ENCODE measurements at regions not wholly inside any gene's neighbourhood (a gene's known extent, or its start where the extent isn't known, plus 50 kb on each side); places are given as distances from the start of the nearest gene placed in this dataset.
"Not testable (repeated sequence)": the region's sequence is repeated elsewhere in the genome, so short reads cannot be mapped to it uniquely, and the experiment has no call there.

DNA sequence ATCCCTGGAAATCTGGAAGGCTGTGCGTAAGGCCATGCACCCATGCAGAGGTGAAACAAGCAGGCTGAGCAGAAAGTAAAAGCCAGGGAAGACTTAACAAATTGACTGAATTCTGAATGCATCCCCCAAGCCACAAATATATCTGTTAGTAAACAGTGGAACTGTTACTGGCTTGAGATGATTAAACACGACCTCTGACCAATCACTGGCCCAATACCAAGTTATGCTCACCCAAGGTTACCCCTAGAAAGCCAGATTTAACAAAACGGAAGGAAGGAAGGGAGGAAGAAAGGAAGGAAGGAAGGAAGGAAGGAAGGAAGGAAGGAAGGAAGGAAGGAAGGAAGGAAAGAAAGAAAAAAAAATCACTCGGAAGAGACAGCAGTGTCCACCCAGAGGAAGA is 215.8 kb upstream of the CCNG1 start:
- no peak for ATAC-seq
- no peaks in the 10 kb centered on the region for H3K36me3 Mint-ChIP-seq (ENCODE audit: insufficient read depth)

DNA sequence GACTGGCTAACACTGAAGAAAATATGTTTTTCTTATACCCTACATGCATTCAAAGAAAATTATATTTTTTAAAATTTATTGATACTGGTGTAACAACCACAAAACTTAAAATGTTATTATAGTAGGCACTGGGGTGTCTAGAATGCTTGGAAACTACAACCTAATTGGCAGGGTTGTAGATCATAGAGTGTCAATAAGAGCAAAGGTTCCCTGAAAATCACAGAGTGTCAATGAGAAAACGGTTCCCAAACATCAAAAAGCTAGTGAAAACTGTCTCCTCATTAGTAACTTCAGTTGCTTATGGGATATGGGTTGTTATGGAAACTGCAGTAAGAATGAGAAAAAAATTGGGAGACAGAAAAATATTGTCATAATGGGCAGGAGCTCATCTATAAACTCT is 214.4 kb upstream of the CCNG1 start:
- no peaks in the 10 kb centered on the region for H3K4me1 Mint-ChIP-seq (ENCODE audit: low read depth)
- H3K36me3 Mint-ChIP-seq (ENCODE audit: insufficient read depth): no peaks in the 10 kb centered on the region
- no peak overlapping the region for H3K4me3 Mint-ChIP-seq
- no peak for ATAC-seq
- DNase-seq: no peak
- no peaks in the 10 kb centered on the region for H3K27me3 Mint-ChIP-seq (ENCODE audit: low read depth)
- H3K9me3 Mint-ChIP-seq: peaks cover 6% of the 10 kb centered on the region

More for the DNA sequence above, 215.8 kb upstream of the CCNG1 start:
- H3K4me1 Mint-ChIP-seq (ENCODE audit: low read depth): no peaks in the 10 kb centered on the region
- H3K27me3 Mint-ChIP-seq (ENCODE audit: low read depth): no peaks in the 10 kb centered on the region
- DNase-seq: no peak
- no peak overlapping the region for H3K4me3 Mint-ChIP-seq
- peaks cover 6% of the 10 kb centered on the region for H3K9me3 Mint-ChIP-seq

DNA sequence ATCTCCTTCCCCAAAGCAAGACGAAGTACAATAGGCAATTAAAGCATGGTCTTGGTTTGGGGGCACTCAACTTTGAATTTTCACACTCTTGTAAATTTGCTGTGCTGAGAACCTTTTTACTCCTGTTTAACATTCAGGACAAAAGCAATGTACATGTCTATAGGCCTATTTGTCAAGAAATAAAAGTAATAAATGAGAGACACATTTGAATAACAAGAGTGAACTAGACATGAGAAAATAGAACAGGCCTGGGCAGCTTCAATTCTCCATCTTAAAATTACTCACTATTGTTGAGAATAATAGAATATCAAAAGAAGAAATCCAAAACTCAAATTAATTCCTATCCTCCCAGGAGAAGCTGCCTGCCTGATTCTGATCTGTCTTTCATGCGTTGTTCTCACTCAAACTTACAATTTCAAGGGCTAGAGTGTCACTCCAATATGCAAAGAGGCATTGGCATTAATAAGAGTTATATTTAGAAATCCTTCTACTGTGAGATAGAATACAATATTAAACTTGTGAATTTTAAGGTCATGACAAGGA is 192.9 kb upstream of the CCNG1 start:
- DNase-seq (no peak), ATAC-seq (no peak)
- H3K27me3 Mint-ChIP-seq (ENCODE audit: low read depth): no peaks in the 10 kb centered on the region
- H3K36me3 Mint-ChIP-seq (ENCODE audit: insufficient read depth): no peaks in the 10 kb centered on the region
- H3K4me3 Mint-ChIP-seq: no peak overlapping the region
- no peaks in the 10 kb centered on the region for H3K4me1 Mint-ChIP-seq (ENCODE audit: low read depth)
- H3K9me3 Mint-ChIP-seq: no peaks in the 10 kb centered on the region

DNA sequence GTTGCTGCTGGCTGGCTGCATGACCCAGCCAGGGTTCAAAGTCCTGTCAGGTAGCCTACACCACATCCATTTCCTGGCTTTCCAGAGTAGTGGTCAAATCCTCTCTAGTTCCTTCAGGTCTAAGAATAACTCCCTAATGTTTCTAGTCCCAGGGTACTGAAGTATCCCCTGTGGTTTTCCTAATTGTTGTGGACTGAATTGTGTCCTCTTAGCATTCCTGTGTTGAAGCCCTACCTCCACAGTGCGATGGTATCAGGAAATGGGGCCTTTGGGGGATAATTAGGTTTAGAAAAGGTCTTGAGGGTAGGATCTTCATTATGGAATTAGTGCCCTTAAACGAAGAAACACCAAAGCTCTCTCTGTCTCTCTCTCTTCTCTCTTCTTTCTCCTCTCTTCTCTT is 191.8 kb upstream of the CCNG1 start:
- Mint-ChIP-seq H3K36me3 (ENCODE audit: insufficient read depth) (no peaks in the 10 kb centered on the region), H3K27me3 (ENCODE audit: low read depth) (no peaks in the 10 kb centered on the region), H3K4me3 (no peak overlapping the region), H3K4me1 (ENCODE audit: low read depth) (no peaks in the 10 kb centered on the region), H3K9me3 (no peaks in the 10 kb centered on the region)
- DNase-seq: no peak
- no peak for ATAC-seq

DNA sequence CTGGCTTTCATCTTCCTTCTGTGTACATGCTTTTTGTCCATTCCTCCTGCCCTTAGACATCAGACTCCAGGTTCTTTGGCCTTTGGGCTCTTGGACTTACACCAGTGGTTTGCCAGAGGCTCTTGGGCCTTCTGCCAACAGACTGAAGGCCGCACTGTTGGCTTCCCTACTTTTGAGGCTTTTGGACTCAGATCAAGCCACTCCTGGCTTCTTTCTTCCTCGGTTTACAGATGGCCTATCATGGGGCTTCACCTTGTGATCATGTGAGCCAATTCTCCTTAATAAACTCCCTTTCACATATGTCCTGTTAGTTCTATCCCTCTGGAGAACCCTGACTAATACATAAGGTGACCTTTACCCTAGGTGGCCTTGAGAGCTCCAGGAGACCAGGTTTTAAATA is 189.1 kb upstream of the CCNG1 start:
- Mint-ChIP-seq H3K4me1 (ENCODE audit: low read depth) (no peaks in the 10 kb centered on the region), H3K9me3 (no peaks in the 10 kb centered on the region), H3K27me3 (ENCODE audit: low read depth) (no peaks in the 10 kb centered on the region), H3K4me3 (no peak overlapping the region), H3K36me3 (ENCODE audit: insufficient read depth) (no peaks in the 10 kb centered on the region)
- no peak for DNase-seq
- no peak for ATAC-seq

DNA sequence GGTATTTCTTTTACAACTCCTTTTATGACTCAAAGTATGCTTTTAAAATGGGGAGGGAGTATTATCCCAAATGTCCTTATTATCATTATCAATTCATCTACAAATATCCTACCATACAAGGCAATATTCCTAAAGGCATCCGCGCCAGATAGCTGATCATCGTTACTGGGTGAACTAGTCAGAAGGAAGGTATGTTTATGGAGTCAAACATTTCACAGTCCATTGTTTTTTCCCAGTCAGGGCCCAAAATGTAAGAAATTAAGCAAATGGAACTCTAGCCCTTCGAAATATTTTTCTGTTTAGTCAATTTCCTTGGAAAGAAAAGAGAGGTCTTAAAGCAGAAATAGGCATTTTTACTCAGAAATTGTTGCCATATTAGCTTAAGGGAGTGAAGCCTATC is 188.5 kb upstream of the CCNG1 start:
- Mint-ChIP-seq H3K27me3 (ENCODE audit: low read depth) (no peaks in the 10 kb centered on the region), H3K9me3 (no peaks in the 10 kb centered on the region), H3K4me1 (ENCODE audit: low read depth) (no peaks in the 10 kb centered on the region), H3K36me3 (ENCODE audit: insufficient read depth) (no peaks in the 10 kb centered on the region), H3K4me3 (no peak overlapping the region)
- ATAC-seq: no peak
- no peak for DNase-seq

DNA sequence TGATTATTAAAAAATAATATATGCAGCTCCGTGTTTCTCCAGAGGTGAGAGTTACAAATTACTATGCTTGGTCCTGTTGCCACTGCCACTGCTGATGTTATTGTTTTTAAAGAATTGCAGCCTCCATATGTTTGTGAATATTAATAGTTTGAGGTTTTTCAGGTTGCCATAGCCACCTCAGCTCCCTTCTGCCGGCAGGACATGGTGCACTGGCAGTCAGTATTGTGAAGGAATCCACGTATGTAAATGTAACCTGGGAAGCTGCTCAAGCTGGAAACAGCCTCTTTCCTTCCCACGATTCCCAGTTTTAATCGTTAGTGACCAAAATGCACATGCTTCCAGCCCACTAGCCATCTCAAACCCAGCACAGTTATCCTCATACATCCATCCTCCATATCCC is 184.4 kb upstream of the CCNG1 start:
- no peak for DNase-seq
- Mint-ChIP-seq H3K36me3 (ENCODE audit: insufficient read depth) (no peaks in the 10 kb centered on the region), H3K9me3 (no peaks in the 10 kb centered on the region), H3K27me3 (ENCODE audit: low read depth) (no peaks in the 10 kb centered on the region), H3K4me3 (no peak overlapping the region), H3K4me1 (ENCODE audit: low read depth) (no peaks in the 10 kb centered on the region)
- no peak for ATAC-seq

DNA sequence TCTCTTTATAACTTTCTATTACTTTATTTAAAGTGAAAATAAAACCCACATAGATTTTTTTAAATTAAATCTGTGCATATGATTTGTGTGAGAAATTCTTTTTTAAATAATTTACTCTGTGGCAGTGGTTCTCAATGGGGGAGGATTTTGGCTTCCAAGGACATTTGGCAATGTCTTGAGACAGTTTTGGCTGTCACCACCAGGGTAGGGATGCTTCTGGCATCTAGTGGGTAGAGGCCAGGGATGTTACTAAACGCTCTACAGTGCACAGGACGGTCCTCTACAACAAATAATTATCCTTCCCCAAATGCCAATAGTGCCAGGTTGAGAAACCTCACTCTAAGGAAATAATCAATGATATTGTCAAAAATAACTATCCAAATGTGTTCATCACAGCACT is 177.9 kb upstream of the CCNG1 start:
- no peaks in the 10 kb centered on the region for H3K4me1 Mint-ChIP-seq (ENCODE audit: low read depth)
- H3K27me3 Mint-ChIP-seq (ENCODE audit: low read depth): no peaks in the 10 kb centered on the region
- H3K4me3 Mint-ChIP-seq: no peak overlapping the region
- no peaks in the 10 kb centered on the region for H3K36me3 Mint-ChIP-seq (ENCODE audit: insufficient read depth)
- no peak for ATAC-seq
- no peak for DNase-seq
- H3K9me3 Mint-ChIP-seq: peaks cover 7% of the 10 kb centered on the region

DNA sequence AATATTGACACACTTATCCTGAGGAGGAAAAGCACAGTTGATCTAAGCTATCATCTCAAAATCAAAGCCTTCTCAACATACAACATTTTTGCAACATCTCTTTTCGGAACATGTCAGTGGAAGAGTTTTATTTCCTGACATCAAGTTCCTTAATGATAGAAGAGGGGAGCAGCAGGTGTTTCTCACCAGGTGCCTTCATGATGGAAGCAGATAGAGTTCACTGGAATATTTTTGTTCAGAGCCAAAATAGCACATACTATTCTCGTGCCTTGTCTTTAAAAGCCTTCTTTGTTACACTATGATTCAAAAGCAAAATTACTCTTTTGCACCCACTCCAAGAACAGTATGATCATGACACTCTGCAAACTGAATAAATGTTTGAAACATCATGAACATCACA is 176.9 kb upstream of the CCNG1 start:
- no peak for ATAC-seq
- no peak for DNase-seq
- no peaks in the 10 kb centered on the region for H3K4me1 Mint-ChIP-seq (ENCODE audit: low read depth)
- no peaks in the 10 kb centered on the region for H3K27me3 Mint-ChIP-seq (ENCODE audit: low read depth)
- no peaks in the 10 kb centered on the region for H3K36me3 Mint-ChIP-seq (ENCODE audit: insufficient read depth)
- no peak overlapping the region for H3K4me3 Mint-ChIP-seq
- H3K9me3 Mint-ChIP-seq: peaks cover 7% of the 10 kb centered on the region

DNA sequence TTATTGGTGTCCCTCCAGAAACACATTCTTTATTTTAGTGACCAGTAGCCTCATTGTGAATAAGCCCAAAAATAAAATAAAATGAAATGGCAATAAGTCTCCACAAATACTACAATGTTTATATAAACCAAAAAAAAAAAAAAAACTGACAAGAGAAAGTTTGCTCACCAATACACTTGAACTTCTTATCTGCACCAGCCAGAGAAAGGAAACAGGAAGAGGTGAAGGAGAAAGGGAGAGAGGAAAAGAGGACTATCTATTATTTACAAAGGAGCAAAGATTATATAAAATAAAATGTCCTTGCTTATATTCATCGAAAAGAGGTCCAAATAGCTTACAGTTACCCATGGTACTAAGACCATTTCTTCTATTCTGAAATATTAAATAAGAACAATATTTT is 176.4 kb upstream of the CCNG1 start:
- no peaks in the 10 kb centered on the region for H3K36me3 Mint-ChIP-seq (ENCODE audit: insufficient read depth)

DNA sequence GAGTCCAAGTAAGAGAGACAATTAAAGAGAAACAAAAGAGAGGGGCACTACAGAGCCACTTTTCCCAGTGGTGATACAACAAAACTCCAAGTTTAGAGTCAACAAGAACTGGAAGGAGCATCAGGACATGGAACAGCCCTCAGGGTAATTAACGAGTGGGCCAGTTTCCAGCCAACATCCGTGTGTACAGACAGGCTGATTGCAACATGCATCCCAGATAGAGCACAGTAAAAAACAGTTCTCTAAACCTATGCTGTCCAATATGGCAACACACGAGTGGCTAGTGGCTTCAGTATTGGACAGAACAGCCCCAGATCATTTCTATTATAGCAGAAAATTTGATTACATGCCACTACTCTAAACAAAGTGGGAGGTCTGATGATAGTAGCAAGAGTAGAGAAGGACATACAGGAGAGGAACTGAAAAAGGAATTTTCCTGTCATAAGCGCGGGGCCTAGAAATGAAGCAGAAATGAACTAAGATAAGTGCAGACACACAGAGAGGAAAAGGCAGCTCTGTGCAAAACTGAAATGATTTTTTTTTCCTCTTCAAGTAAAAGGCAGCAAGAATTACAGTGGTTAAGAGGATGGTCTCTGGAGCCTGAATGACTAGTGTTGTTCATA is 175.6 kb upstream of the CCNG1 start:
- Mint-ChIP-seq H3K4me1 (ENCODE audit: low read depth) (no peaks in the 10 kb centered on the region), H3K4me3 (no peak overlapping the region), H3K9me3 (peaks cover 7% of the 10 kb centered on the region), H3K27me3 (ENCODE audit: low read depth) (peaks cover 3% of the 10 kb centered on the region), H3K36me3 (ENCODE audit: insufficient read depth) (no peaks in the 10 kb centered on the region)
- no peak for ATAC-seq
- DNase-seq: no peak

More for the DNA sequence above, 176.4 kb upstream of the CCNG1 start:
- H3K27me3 Mint-ChIP-seq (ENCODE audit: low read depth): peaks cover 3% of the 10 kb centered on the region
- H3K4me1 Mint-ChIP-seq (ENCODE audit: low read depth): no peaks in the 10 kb centered on the region
- ATAC-seq (no peak), DNase-seq (no peak)
- H3K4me3 Mint-ChIP-seq: no peak overlapping the region
- peaks cover 7% of the 10 kb centered on the region for H3K9me3 Mint-ChIP-seq

DNA sequence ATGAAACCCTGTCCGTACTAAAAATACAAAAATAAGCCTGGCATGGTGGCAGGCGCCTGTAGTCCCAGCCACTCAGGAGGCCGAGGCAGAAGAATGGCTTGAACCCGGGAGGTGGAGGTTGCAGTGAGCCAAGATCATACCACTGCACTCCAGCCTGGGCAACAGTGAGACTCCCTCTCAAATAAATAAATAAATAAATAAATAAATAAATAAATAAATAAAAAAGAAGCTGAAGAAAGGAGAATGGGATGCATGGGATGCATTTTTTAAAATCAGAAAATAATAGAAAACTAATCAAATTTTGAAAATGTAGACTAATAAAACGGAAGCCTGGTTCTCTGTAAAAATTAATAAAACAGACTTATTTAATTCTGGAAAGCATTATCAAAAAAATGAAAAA is 171.1 kb upstream of the CCNG1 start:
- H3K4me1 Mint-ChIP-seq (ENCODE audit: low read depth); DNase-seq; H3K27me3 Mint-ChIP-seq (ENCODE audit: low read depth); H3K9me3 Mint-ChIP-seq; H3K36me3 Mint-ChIP-seq (ENCODE audit: insufficient read depth); ATAC-seq; H3K4me3 Mint-ChIP-seq: not testable (repeated sequence)

DNA sequence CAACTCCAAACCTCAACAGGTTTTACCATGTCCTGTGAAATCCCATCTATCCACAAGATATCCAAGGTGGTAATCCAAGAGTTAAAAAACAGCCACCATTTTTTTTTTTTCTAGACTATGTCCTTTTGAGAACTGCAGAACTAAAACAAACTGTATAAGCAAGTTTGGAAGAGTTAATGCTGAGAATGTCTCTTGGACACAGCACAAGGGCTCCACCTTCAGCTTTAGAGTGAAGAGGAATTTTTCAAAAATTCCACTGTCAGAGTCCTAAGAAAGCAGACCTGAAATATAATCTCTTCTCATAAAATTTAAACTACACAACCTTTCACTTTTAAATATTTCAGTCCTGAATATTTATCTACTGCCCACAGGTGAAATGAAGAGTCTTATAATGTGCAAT is 167.8 kb upstream of the CCNG1 start:
- DNase-seq: no peak
- H3K27me3 Mint-ChIP-seq (ENCODE audit: low read depth): peaks cover 3% of the 10 kb centered on the region
- ATAC-seq: no peak
- H3K4me1 Mint-ChIP-seq (ENCODE audit: low read depth): no peaks in the 10 kb centered on the region
- H3K9me3 Mint-ChIP-seq: no peaks in the 10 kb centered on the region
- no peaks in the 10 kb centered on the region for H3K36me3 Mint-ChIP-seq (ENCODE audit: insufficient read depth)
- H3K4me3 Mint-ChIP-seq: no peak overlapping the region

DNA sequence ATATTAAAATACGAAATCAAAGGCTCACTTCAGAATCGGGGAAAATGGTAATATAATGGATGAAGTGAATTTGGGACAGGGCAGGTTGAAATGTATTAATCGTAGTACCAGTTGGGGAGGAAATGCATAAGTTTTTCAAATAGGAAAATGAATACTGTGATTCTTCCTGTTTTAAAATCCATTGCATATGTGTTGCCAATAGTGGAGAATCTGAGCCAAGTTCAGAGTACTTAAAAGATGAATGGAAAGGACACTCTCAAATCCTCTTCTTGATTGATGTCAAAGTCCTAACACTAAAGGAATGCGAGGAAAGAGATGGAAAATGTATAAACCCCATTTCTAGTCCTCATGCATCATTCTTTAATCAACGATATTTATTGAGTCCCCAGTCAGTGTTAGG is 160.9 kb upstream of the CCNG1 start:
- no peak for DNase-seq
- no peak for ATAC-seq
- no peaks in the 10 kb centered on the region for H3K4me1 Mint-ChIP-seq (ENCODE audit: low read depth)
- no peaks in the 10 kb centered on the region for H3K27me3 Mint-ChIP-seq (ENCODE audit: low read depth)
- peaks cover 3% of the 10 kb centered on the region for H3K9me3 Mint-ChIP-seq
- H3K36me3 Mint-ChIP-seq (ENCODE audit: insufficient read depth): no peaks in the 10 kb centered on the region
- no peak overlapping the region for H3K4me3 Mint-ChIP-seq

DNA sequence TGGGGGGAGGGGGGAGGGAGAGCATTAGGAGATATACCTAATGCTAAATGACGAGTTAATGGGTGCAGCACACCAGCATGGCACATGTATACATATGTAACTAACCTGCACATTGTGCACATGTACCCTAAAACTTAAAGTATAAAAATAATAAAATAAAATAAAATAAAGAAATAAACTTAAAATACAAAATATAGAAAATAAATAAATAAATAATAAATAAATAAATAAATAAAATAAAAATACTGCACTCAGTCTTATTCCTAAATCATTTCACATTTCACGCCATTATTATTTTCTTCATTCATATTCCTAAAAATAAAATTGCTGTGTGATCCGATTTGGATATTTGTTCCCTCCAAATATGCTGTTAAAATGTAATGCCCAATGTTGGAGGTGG is 156.5 kb upstream of the CCNG1 start:
- ATAC-seq; DNase-seq; H3K36me3 Mint-ChIP-seq (ENCODE audit: insufficient read depth); H3K27me3 Mint-ChIP-seq (ENCODE audit: low read depth); H3K9me3 Mint-ChIP-seq; H3K4me1 Mint-ChIP-seq (ENCODE audit: low read depth); H3K4me3 Mint-ChIP-seq: not testable (repeated sequence)

DNA sequence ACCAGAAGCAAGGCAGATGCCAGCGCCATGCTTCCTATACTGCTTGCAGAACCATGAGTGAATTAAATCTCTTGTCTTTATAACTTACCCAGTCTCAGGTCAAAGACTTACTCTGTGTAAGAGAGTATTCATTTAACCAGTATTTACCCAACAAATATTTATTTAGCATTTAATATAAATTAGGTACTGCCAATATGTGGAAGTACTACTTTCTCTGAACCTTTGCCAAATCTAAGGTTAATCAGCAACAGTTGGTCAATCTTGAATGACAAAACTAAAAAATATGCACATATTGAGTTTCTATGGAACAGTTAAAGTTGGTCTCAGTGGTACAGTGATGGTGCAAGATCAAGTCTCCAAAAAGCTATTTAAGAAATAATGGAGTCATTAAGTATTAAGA is 155.9 kb upstream of the CCNG1 start:
- H3K9me3 Mint-ChIP-seq: peaks cover 6% of the 10 kb centered on the region
- no peaks in the 10 kb centered on the region for H3K4me1 Mint-ChIP-seq (ENCODE audit: low read depth)
- no peak overlapping the region for H3K4me3 Mint-ChIP-seq
- ATAC-seq (no peak), DNase-seq (no peak)
- no peaks in the 10 kb centered on the region for H3K27me3 Mint-ChIP-seq (ENCODE audit: low read depth)
- H3K36me3 Mint-ChIP-seq (ENCODE audit: insufficient read depth): no peaks in the 10 kb centered on the region
